Endothelial cell of umbilical vein (primary cell): ENCODE measurements at regions not wholly inside any gene's neighbourhood (a gene's known extent, or its start where the extent isn't known, plus 50 kb on each side); places are given as distances from the start of the nearest gene placed in this dataset.

Experiments used
- BruUV-seq: library from RNA; stranded (reverse); fragments of 400-500 nt; replicated peaks from 2 replicates; lab custom pipeline; 2021; lab: Mats Ljungman, UMichigan
- CTCF ChIA-PET: fragments of 300-600, 350-600 bp; sonication (Branson Sonifier 250); formaldehyde crosslinking; loops from one replicate; lab custom pipeline; 2021; ENCODE audit warnings: antibody characterized with exemption, inconsistent platforms; lab: Charles Lee
- POLR2A ChIA-PET: fragments of 300-600, 350-600 bp; sonication (Branson Sonifier 250); formaldehyde crosslinking; loops from one replicate; lab custom pipeline; 2021; ENCODE audit warnings: antibody characterized with exemption, inconsistent platforms; lab: Charles Lee
- DNase-seq: peaks from one replicate; pipeline ENCODE4 v3.0.0-alpha.2; 2011; ENCODE audit warnings: low read depth, low spot score
- FAIRE-seq: peaks from 2 replicates; lab custom pipeline; 2011; peaks lifted over from hg19 to GRCh38; lab: Jason Lieb, UNC
- H2AFZ ChIP-seq: 2 replicates; pipeline ENCODE4 v1.6.0; 2012; ENCODE audit warnings: low read depth, low read length, control low read depth, inconsistent platforms
- H3K27ac ChIP-seq: 2 replicates; pipeline ENCODE4 v1.5.1; 2011; ENCODE audit warnings: low read depth, mild to moderate bottlenecking, control low read depth, low read length, moderate library complexity; ENCODE audit not compliant: insufficient read depth
- H3K27me3 ChIP-seq, 2 experiments: 2 replicates each; pipeline versions ENCODE4 v1.6.0 to v1.6.1; 2011; ENCODE audit warnings: low read length in 2 of 2, mixed read lengths in 1 of 2; ENCODE audit not compliant: control insufficient read depth in 2 of 2, insufficient read depth in 2 of 2
- H3K36me3 ChIP-seq, 2 experiments: 2 replicates in 1 of 2; 3 replicates in 1 of 2; pipeline ENCODE4 v1.5.1; 2011; ENCODE audit warnings: low read length in 2 of 2, mild to moderate bottlenecking in 1 of 2, moderate library complexity in 1 of 2; ENCODE audit not compliant: control insufficient read depth in 2 of 2, insufficient read depth in 2 of 2; ENCODE audit errors: extremely low read depth in 1 of 2
- H3K4me1 ChIP-seq: 3 replicates; pipeline ENCODE4 v1.5.1; 2011; ENCODE audit warnings: mild to moderate bottlenecking, low read length; ENCODE audit not compliant: control insufficient read depth, insufficient read depth; ENCODE audit errors: extremely low read depth
- H3K4me2 ChIP-seq: 2 replicates; pipeline ENCODE4 v1.6.1; 2011; ENCODE audit warnings: low read length, control low read depth, mixed read lengths; ENCODE audit not compliant: insufficient read depth
- H3K4me3 ChIP-seq, 3 experiments: fragments of 200-600 bp in 1 of 3; sonication (generic), shearing (Covaris generic) in 1 of 3; replicated peaks in 1 of 3; 2 replicates each; pipeline ENCODE4 v1.5.1; 2011 to 2016; ENCODE audit warnings: control low read depth in 3 of 3, low read length in 3 of 3, mild to moderate bottlenecking in 2 of 3, inconsistent platforms in 1 of 3, low read depth in 1 of 3, moderate library complexity in 1 of 3; ENCODE audit not compliant: insufficient read depth in 1 of 3
- H3K79me2 ChIP-seq: 2 replicates; pipeline ENCODE4 v1.6.0; 2012; ENCODE audit warnings: low read length, inconsistent platforms; ENCODE audit not compliant: control insufficient read depth, insufficient read depth
- H3K9ac ChIP-seq: replicated peaks from 2 replicates; pipeline ENCODE3; 2011; ENCODE audit warnings: low read length, control low read depth; ENCODE audit not compliant: insufficient read depth; ENCODE audit errors: extremely low read depth
- H3K9me1 ChIP-seq: replicated peaks from 3 replicates; pipeline ENCODE4 v1.6.0; 2011; ENCODE audit warnings: mild to moderate bottlenecking, low read length; ENCODE audit not compliant: control insufficient read depth, insufficient read depth; ENCODE audit errors: extremely low read depth
- H3K9me3 ChIP-seq: replicated peaks from 2 replicates; pipeline ENCODE4 v1.5.1; 2012; ENCODE audit warnings: low read length, inconsistent platforms; ENCODE audit not compliant: control insufficient read depth, insufficient read depth
- H4K20me1 ChIP-seq: replicated peaks from 2 replicates; pipeline ENCODE3; 2011; ENCODE audit warnings: mild to moderate bottlenecking, low read length; ENCODE audit not compliant: control insufficient read depth, insufficient read depth; ENCODE audit errors: extremely low read depth
- EZH2 ChIP-seq: IDR thresholded peaks from 2 replicates; pipeline ENCODE4 v1.6.1; 2012; ENCODE audit warnings: borderline replicate concordance, low read depth, mild to moderate bottlenecking, moderate library complexity, low read length, inconsistent platforms; ENCODE audit not compliant: severe bottlenecking
- FOS ChIP-seq: IDR thresholded peaks from 2 replicates; pipeline ENCODE4 v1.6.1; 2011; ENCODE audit warnings: mild to moderate bottlenecking, low read length, moderate library complexity, borderline replicate concordance; ENCODE audit not compliant: insufficient read depth
- GATA2 ChIP-seq: IDR thresholded peaks from 2 replicates; pipeline ENCODE4 v1.7.0; 2011; ENCODE audit warnings: low read depth, mild to moderate bottlenecking, moderate library complexity, mixed read lengths, low read length; ENCODE audit not compliant: insufficient read length, insufficient read depth
- JUN ChIP-seq: IDR thresholded peaks from 2 replicates; pipeline ENCODE4 v1.6.1; 2011; ENCODE audit warnings: borderline replicate concordance, low read depth; ENCODE audit not compliant: insufficient read length, insufficient read depth
- MAX ChIP-seq: IDR thresholded peaks from 2 replicates; pipeline ENCODE4 v1.6.1; 2011; ENCODE audit not compliant: insufficient read depth, insufficient read length
- MYC ChIP-seq: IDR thresholded peaks from one replicate; pipeline ENCODE4 v1.6.1; 2011; ENCODE audit warnings: mild to moderate bottlenecking, low read depth, low read length
- POLR2A ChIP-seq: IDR thresholded peaks from 2 replicates; pipeline ENCODE4 v1.6.1; 2012; ENCODE audit warnings: low read depth, mild to moderate bottlenecking, control low read depth, low read length
- POLR2AphosphoS5 ChIP-seq: IDR thresholded peaks from 2 replicates; pipeline ENCODE4 v1.6.1; 2012; ENCODE audit warnings: low read depth, mild to moderate bottlenecking, control low read depth, low read length, moderate library complexity; ENCODE audit not compliant: insufficient read depth
- dilution Hi-C: fragments of 300-500 bp; cut with MboI; formaldehyde crosslinking; loops from one replicate; pipeline ENCODE4 v1.15.0; 2019; ENCODE audit warnings: low sequenced_read_pairs; ENCODE audit not compliant: extremely low pct_ligation_motif_present
- intact Hi-C: fragments of 100-400 bp; cut with micrococcal nuclease; formaldehyde crosslinking; loops from one replicate; pipeline ENCODE4 v1.10.0; 2022
- TF ChIP-seq, protein P1 (sequence below), 2 donors: IDR thresholded peaks; 1 replicate in 1 of 2; 2 replicates in 1 of 2; pipeline ENCODE4 v1.5.1; 2011; ENCODE audit warnings: low read length in 2 of 2, mild to moderate bottlenecking in 2 of 2, moderate library complexity in 2 of 2, control low read depth in 1 of 2, inconsistent platforms in 1 of 2, low read depth in 1 of 2; ENCODE audit not compliant: insufficient read depth in 1 of 2; ENCODE audit errors: extremely low read depth in 1 of 2

GRCh38 chr3:74301056-74301455 lies 313.4 kb downstream of the CNTN3 start:
- H3K27me3 ChIP-seq = no peaks in the 10 kb centered on the region
- intact Hi-C loops = no loop called here
- H3K27ac ChIP-seq = no peak overlapping the region
- BruUV-seq = no TSS peak
- no peaks in the 10 kb centered on the region for H3K79me2 ChIP-seq
- no peaks in the 10 kb centered on the region for H4K20me1 ChIP-seq
- H3K9me1 ChIP-seq = no peaks in the 10 kb centered on the region
- dilution Hi-C loops = no loop called here
- no peak overlapping the region for H2AFZ ChIP-seq
- TF ChIP-seq MYC (no peak), JUN (no peak), GATA2 (no peak), POLR2A (no peak), FOS (no peak), MAX (no peak), POLR2AphosphoS5 (no peak), EZH2 (no peak)
- TF ChIP-seq, protein P1, sequence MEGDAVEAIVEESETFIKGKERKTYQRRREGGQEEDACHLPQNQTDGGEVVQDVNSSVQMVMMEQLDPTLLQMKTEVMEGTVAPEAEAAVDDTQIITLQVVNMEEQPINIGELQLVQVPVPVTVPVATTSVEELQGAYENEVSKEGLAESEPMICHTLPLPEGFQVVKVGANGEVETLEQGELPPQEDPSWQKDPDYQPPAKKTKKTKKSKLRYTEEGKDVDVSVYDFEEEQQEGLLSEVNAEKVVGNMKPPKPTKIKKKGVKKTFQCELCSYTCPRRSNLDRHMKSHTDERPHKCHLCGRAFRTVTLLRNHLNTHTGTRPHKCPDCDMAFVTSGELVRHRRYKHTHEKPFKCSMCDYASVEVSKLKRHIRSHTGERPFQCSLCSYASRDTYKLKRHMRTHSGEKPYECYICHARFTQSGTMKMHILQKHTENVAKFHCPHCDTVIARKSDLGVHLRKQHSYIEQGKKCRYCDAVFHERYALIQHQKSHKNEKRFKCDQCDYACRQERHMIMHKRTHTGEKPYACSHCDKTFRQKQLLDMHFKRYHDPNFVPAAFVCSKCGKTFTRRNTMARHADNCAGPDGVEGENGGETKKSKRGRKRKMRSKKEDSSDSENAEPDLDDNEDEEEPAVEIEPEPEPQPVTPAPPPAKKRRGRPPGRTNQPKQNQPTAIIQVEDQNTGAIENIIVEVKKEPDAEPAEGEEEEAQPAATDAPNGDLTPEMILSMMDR (IDR thresholded peaks at IDR 0.05; ENCODE audit: extremely low read depth in 1 of 2, insufficient read depth in 1 of 2, low read depth in 1 of 2, low read length in 2 of 2) = no peak
- no peaks in the 10 kb centered on the region for H3K36me3 ChIP-seq
- ChIA-PET CTCF (no interaction called here), POLR2A (no interaction called here)
- H3K4me3 ChIP-seq = no peak overlapping the region
- no peak for DNase-seq
- no peak overlapping the region for H3K4me2 ChIP-seq
- FAIRE-seq = no peak
- H3K4me1 ChIP-seq = no peaks in the 10 kb centered on the region
- H3K9ac ChIP-seq = no peak overlapping the region
- peaks cover 2% of the 10 kb centered on the region for H3K9me3 ChIP-seq
